HCT116 (cell line): ENCODE measurements at regions not wholly inside any gene's neighbourhood (a gene's known extent, or its start where the extent isn't known, plus 50 kb on each side); places are given as distances from the start of the nearest gene placed in this dataset.

Experiments used
- ATAC-seq: fragments of 200-7000 bp; cut with Tn5 transposase; 2 replicates; pipeline ENCODE4 v1.9.1; 2020; ENCODE audit warnings: mild to moderate bottlenecking, moderate library complexity
- BruUV-seq: library from RNA; stranded (reverse); fragments of 400-500 nt; replicated peaks from 2 replicates; lab custom pipeline; 2021; lab: Mats Ljungman, UMichigan
- CTCF ChIA-PET: fragments of 300-600 bp; sonication (Branson Sonifier 250); formaldehyde crosslinking; loops from one replicate; lab custom pipeline; 2021; ENCODE audit warnings: antibody characterized with exemption; lab: Charles Lee
- POLR2A ChIA-PET: fragments of 300-600, 350-600 bp; sonication (Branson Sonifier 250); formaldehyde crosslinking; loops from one replicate; lab custom pipeline; 2021; ENCODE audit warnings: antibody characterized with exemption; lab: Charles Lee
- RAD21 ChIA-PET, 2 experiments: fragments of 300-600 bp; sonication (Branson Sonifier 250); formaldehyde crosslinking; loops; one replicate each; lab custom pipeline; 2023; ENCODE audit warnings: low total read pairs in 2 of 2; ENCODE audit not compliant: uncharacterized antibody in 2 of 2, unreplicated experiment in 2 of 2, low non-redundant PET in 1 of 2; lab: Charles Lee
- DNase-seq: peaks from one replicate; pipeline ENCODE4 v3.0.0-alpha.2; 2010; ENCODE audit warnings: low read depth, low spot score
- H2AFZ ChIP-seq: fragments of 200-600 bp; shearing (Covaris generic), sonication (generic); 2 replicates; pipeline ENCODE4 v1.6.1; 2017; ENCODE audit warnings: low read depth, mixed run types, mixed read lengths, antibody characterized with exemption, low read length; ENCODE audit not compliant: poor library complexity, severe bottlenecking
- H3K27ac ChIP-seq: 2 replicates; pipeline ENCODE4 v1.5.1; 2012; ENCODE audit warnings: low read depth, low read length
- H3K27me3 ChIP-seq: fragments of 200-600 bp; sonication (generic); 2 replicates; pipeline ENCODE4 v1.6.1; 2016; ENCODE audit warnings: mixed run types, low read length, mixed read lengths; ENCODE audit not compliant: insufficient read depth
- H3K36me3 ChIP-seq, 2 experiments: fragments of 200-500 bp in 1 of 2; fragments of 200-600 bp in 1 of 2; sonication (Bioruptor generic) in 1 of 2; sonication (generic) in 1 of 2; 2 replicates each; pipeline versions ENCODE4 v1.5.1 to v1.6.1; 2014 to 2016; ENCODE audit warnings: low read length in 2 of 2, inconsistent platforms in 1 of 2, mixed read lengths in 1 of 2, mixed run types in 1 of 2; ENCODE audit not compliant: insufficient read depth in 2 of 2, control insufficient read depth in 1 of 2
- H3K4me1 ChIP-seq, 2 experiments: fragments of 200-600 bp in 1 of 2; sonication (generic) in 1 of 2; 2 replicates each; pipeline versions ENCODE4 v1.5.1 to v1.6.1; 2012 to 2017; ENCODE audit warnings: low read length in 2 of 2, inconsistent platforms in 1 of 2, mild to moderate bottlenecking in 1 of 2, mixed read lengths in 1 of 2, mixed run types in 1 of 2, moderate library complexity in 1 of 2; ENCODE audit not compliant: insufficient read depth in 2 of 2, control insufficient read depth in 1 of 2
- H3K4me2 ChIP-seq: fragments of 200-600 bp; sonication (generic); 2 replicates; pipeline ENCODE4 v1.6.1; 2017; ENCODE audit warnings: mixed run types, low read length, mixed read lengths
- H3K4me3 ChIP-seq, 2 experiments: fragments of 200-600 bp in 1 of 2; sonication (generic) in 1 of 2; replicated peaks in 1 of 2; 2 replicates each; pipeline ENCODE4 v1.5.1; 2011 to 2016; ENCODE audit warnings: low read length in 2 of 2, control low read depth in 1 of 2, low read depth in 1 of 2, mild to moderate bottlenecking in 1 of 2, mixed read lengths in 1 of 2, mixed run types in 1 of 2
- H3K79me2 ChIP-seq: fragments of 200-600 bp; sonication (generic); 2 replicates; pipeline ENCODE4 v1.6.1; 2017; ENCODE audit warnings: mild to moderate bottlenecking, mixed run types, low read length, moderate library complexity, mixed read lengths; ENCODE audit not compliant: insufficient read depth
- H3K9ac ChIP-seq: fragments of 200-600 bp; sonication (generic); 2 replicates; pipeline ENCODE4 v1.6.1; 2016; ENCODE audit warnings: low read length, mixed read lengths
- H3K9me2 ChIP-seq: fragments of 200-600 bp; sonication (generic), shearing (Covaris generic); 2 replicates; pipeline ENCODE4 v1.6.1; 2017; ENCODE audit warnings: mixed run types, mild to moderate bottlenecking, moderate library complexity; ENCODE audit not compliant: insufficient read depth
- H3K9me3 ChIP-seq, 2 experiments: fragments of 200-500 bp in 1 of 2; fragments of 200-600 bp in 1 of 2; sonication (Bioruptor generic) in 1 of 2; sonication (generic) in 1 of 2; 2 replicates each; pipeline ENCODE4 v1.6.1; 2014 to 2017; ENCODE audit warnings: low read length in 2 of 2, mixed read lengths in 2 of 2, inconsistent platforms in 1 of 2, low read depth in 1 of 2, mild to moderate bottlenecking in 1 of 2, mixed run types in 1 of 2, moderate library complexity in 1 of 2; ENCODE audit not compliant: control insufficient read depth in 1 of 2, insufficient read depth in 1 of 2
- H4K20me1 ChIP-seq: fragments of 200-600 bp; sonication (generic), shearing (Covaris generic); 2 replicates; pipeline ENCODE4 v1.6.1; 2017; ENCODE audit warnings: mixed run types, mild to moderate bottlenecking, moderate library complexity; ENCODE audit not compliant: insufficient read depth
- CBX3 ChIP-seq: IDR thresholded peaks from 2 replicates; pipeline ENCODE4 v1.6.1; 2012; ENCODE audit warnings: low read depth
- CEBPB ChIP-seq: IDR thresholded peaks from 2 replicates; pipeline ENCODE4 v1.6.1; 2012; ENCODE audit warnings: low read depth
- CTCF ChIP-seq, 3 experiments: fragments of 200-600 bp in 1 of 3; sonication (generic) in 1 of 3; IDR thresholded peaks in 2 of 3; conservative IDR thresholded peaks in 1 of 3; 2 replicates each; pipeline ENCODE4 v1.5.1; 2012 to 2017; ENCODE audit warnings: low read depth in 2 of 3, low read length in 2 of 3, antibody characterized with exemption in 1 of 3, borderline replicate concordance in 1 of 3, control low read depth in 1 of 3, mild to moderate bottlenecking in 1 of 3, mixed read lengths in 1 of 3, mixed run types in 1 of 3, moderate library complexity in 1 of 3; ENCODE audit not compliant: insufficient read depth in 1 of 3
- EGR1 ChIP-seq: IDR thresholded peaks from 2 replicates; pipeline ENCODE4 v1.6.1; 2012; ENCODE audit warnings: low read depth
- ELF1 ChIP-seq: IDR thresholded peaks from 2 replicates; pipeline ENCODE4 v1.6.1; 2012; ENCODE audit warnings: low read depth, borderline replicate concordance
- EZH2 ChIP-seq: fragments of 200-600 bp; sonication (generic); IDR thresholded peaks from 2 replicates; pipeline ENCODE4 v1.6.1; 2017; ENCODE audit warnings: antibody characterized with exemption, mixed run types
- JUND ChIP-seq: IDR thresholded peaks from 2 replicates; pipeline ENCODE4 v1.6.1; 2012
- MAX ChIP-seq: IDR thresholded peaks from 2 replicates; pipeline ENCODE4 v1.6.1; 2012
- POLR2A ChIP-seq: IDR thresholded peaks from 2 replicates; pipeline ENCODE4 v1.7.0; 2011; ENCODE audit warnings: borderline replicate concordance; ENCODE audit not compliant: insufficient read depth, insufficient read length; ENCODE audit errors: extremely low read depth
- POLR2AphosphoS5 ChIP-seq: IDR thresholded peaks from 2 replicates; pipeline ENCODE4 v1.6.1; 2011; ENCODE audit warnings: mild to moderate bottlenecking, low read depth, low read length, moderate library complexity
- RAD21 ChIP-seq: IDR thresholded peaks from 2 replicates; pipeline ENCODE4 v1.6.1; 2012; ENCODE audit warnings: low read depth, mild to moderate bottlenecking
- REST ChIP-seq: IDR thresholded peaks from 2 replicates; pipeline ENCODE4 v1.6.1; 2012; ENCODE audit warnings: low read depth
- SIN3A ChIP-seq: IDR thresholded peaks from 2 replicates; pipeline ENCODE4 v1.6.1; 2012; ENCODE audit warnings: low read depth
- SP1 ChIP-seq: IDR thresholded peaks from 2 replicates; pipeline ENCODE4 v1.6.1; 2012; ENCODE audit warnings: low read depth
- SRF ChIP-seq: IDR thresholded peaks from 2 replicates; pipeline ENCODE4 v1.6.1; 2012; ENCODE audit warnings: low read depth
- TCF7L2 ChIP-seq: IDR thresholded peaks from 2 replicates; pipeline ENCODE4 v1.7.0; 2011; ENCODE audit warnings: borderline replicate concordance, inconsistent platforms; ENCODE audit not compliant: insufficient read depth, insufficient read length; ENCODE audit errors: extremely low read depth
- YY1 ChIP-seq: IDR thresholded peaks from 2 replicates; pipeline ENCODE4 v1.6.1; 2011; ENCODE audit warnings: low read length, low read depth, moderate library complexity, mild to moderate bottlenecking; ENCODE audit not compliant: insufficient replicate concordance; ENCODE audit errors: extremely low read depth
- ZBTB33 ChIP-seq: IDR thresholded peaks from 2 replicates; pipeline ENCODE4 v1.6.1; 2011; ENCODE audit warnings: mild to moderate bottlenecking, low read length, moderate library complexity; ENCODE audit not compliant: insufficient replicate concordance; ENCODE audit errors: extremely low read depth
- ZFX ChIP-seq: fragments of 450-650 bp; IDR thresholded peaks from 2 replicates; pipeline ENCODE4 v1.6.1; 2017
- ZNF274 ChIP-seq: fragments of 200-500 bp; sonication (Bioruptor generic); IDR thresholded peaks from 2 replicates; pipeline ENCODE4 v1.6.1; 2014; ENCODE audit warnings: mild to moderate bottlenecking, low read depth, low read length, inconsistent platforms
- intact Hi-C: fragments of 100-400 bp; cut with micrococcal nuclease; formaldehyde crosslinking; loops from 2 replicates; pipeline ENCODE4 v1.10.0; 2022

- DNase-seq, result peak; percentile 77
- Histone ChIP-seq H3K9me3 (peaks cover 3% of the 10 kb centered on the region in 2 experiments; a peak in 1 of 4 replicates), H3K79me2 (no peaks in the 10 kb centered on the region), H3K4me1 (peaks cover 4 to 19% of the 10 kb centered on the region in 2 experiments), H2AFZ (no peak overlapping the region), H3K27ac (no peak overlapping the region), H3K9me2 (no peaks in the 10 kb centered on the region), H3K36me3 (no peaks in the 10 kb centered on the region), H3K4me3 (no peak overlapping the region), H3K9ac (no peak overlapping the region), H3K4me2 (peak overlapping the region; percentile 43), H3K27me3 (no peaks in the 10 kb centered on the region), H4K20me1 (no peaks in the 10 kb centered on the region)
- ChIA-PET POLR2A (no interaction called here), RAD21 (no interaction called here), CTCF (no interaction called here)
- peak; percentile 93 for ATAC-seq
- BruUV-seq, result no TSS peak
- intact Hi-C loops, result no loop called here
- TF ChIP-seq JUND (peak; percentile 93), ZNF274 (no peak), SIN3A (peak; percentile 60; the same call in 1 of the 2 replicates), POLR2AphosphoS5 (peak; percentile 40; the same call in 1 of the 2 replicates), CEBPB (peak; percentile 67; the same call in 1 of the 2 replicates), EZH2 (no peak), ZBTB33 (no peak), RAD21 (no peak), ZFX (no peak), TCF7L2 (no peak), EGR1 (peak; percentile 88), CBX3 (peak; percentile 92), SP1 (peak; percentile 78), CTCF (IDR thresholded peaks at IDR 0.05 in 2 of 3, conservative IDR thresholded peaks at IDR 0.05 in 1 of 3; ENCODE audit: borderline replicate concordance in 1 of 3, insufficient read depth in 1 of 3, low read depth in 2 of 3, low read length in 2 of 3) (no peak), MAX (peak; percentile 61), YY1 (peak; percentile 55), POLR2A (no peak), SRF (0 out of 2 replicates have a peak, but pooled peaks have one; percentile 61), ELF1 (no peak), REST (no peak)
Observed at GRCh38 chr10:123287594-123288247, 133.5 kb downstream of the BUB3 start.
